ENCODE measurements at regions not wholly inside any gene's neighbourhood (a gene's known extent, or its start where the extent isn't known, plus 50 kb on each side); places are given as distances from the start of the nearest gene placed in this dataset.
"Not testable (repeated sequence)": the region's sequence is repeated elsewhere in the genome, so short reads cannot be mapped to it uniquely, and the experiment has no call there.

DNA sequence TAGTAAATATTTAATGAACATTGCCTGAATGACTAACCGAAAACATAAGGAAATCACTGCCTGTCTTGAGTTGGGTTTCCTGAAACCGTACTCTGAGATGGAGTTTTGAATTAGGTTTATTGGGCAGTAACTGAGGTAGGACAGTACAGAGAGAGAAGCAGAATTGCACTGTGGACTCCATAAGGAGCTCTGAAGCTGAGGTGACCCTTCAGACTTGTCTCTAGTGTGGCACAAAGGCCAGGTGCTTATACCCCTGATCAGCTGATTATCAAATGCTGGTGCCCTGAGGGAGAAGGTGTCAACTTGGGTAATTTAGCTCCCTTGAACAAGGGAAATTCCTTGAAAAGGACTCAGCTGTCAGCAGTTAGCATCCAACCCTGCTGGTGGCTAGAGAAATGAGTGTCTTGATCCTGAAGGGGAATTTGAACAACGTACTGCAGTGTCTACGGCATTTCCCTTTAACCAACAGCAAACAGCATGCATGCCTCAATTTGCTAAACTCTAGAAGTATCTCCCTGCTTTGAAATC, 135.0 kb upstream of the SMARCA2 start:
- no peak for DNase-seq (ENCODE audit: low spot score)
- no peak overlapping the region for H3K27ac ChIP-seq
- H3K27me3 ChIP-seq, result no peaks in the 10 kb centered on the region
- TF ChIP-seq, protein P1, sequence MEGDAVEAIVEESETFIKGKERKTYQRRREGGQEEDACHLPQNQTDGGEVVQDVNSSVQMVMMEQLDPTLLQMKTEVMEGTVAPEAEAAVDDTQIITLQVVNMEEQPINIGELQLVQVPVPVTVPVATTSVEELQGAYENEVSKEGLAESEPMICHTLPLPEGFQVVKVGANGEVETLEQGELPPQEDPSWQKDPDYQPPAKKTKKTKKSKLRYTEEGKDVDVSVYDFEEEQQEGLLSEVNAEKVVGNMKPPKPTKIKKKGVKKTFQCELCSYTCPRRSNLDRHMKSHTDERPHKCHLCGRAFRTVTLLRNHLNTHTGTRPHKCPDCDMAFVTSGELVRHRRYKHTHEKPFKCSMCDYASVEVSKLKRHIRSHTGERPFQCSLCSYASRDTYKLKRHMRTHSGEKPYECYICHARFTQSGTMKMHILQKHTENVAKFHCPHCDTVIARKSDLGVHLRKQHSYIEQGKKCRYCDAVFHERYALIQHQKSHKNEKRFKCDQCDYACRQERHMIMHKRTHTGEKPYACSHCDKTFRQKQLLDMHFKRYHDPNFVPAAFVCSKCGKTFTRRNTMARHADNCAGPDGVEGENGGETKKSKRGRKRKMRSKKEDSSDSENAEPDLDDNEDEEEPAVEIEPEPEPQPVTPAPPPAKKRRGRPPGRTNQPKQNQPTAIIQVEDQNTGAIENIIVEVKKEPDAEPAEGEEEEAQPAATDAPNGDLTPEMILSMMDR (IDR thresholded peaks at IDR 0.05), result no peak
- no peaks in the 10 kb centered on the region for H3K4me1 ChIP-seq
- H3K4me3 ChIP-seq, result no peak overlapping the region
- no peaks in the 10 kb centered on the region for H3K9me3 ChIP-seq
- H3K36me3 ChIP-seq, result no peaks in the 10 kb centered on the region

DNA sequence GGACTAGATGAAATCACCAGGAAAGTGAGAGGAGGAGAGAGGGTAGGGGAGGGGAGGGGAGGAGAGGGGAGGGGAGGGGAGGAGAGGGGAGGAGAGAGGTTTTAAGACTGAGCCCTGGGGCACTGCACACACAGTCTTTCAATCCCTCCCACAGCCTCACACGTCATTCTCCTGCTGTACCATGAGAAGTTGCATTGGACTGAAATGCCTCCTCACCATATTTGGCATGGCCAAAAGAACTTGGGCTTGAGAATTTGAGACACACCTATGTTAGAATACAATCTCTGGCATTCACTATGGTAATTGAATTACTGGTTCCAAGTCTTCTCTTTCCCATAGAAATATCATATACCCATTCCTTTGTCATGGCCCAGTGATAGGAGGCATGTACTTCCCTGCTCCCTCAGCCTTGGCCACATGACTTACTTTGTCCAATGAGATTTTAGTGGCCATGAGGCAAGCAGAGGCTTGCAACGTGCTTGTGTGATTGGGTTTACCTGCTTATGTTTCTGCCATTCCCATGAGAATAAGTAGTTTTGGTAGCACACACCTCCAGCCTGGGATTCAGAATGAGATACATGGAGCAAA, 133.3 kb upstream of the SMARCA2 start:
- no peak for DNase-seq (ENCODE audit: low spot score)
- TF ChIP-seq, protein P1 (IDR thresholded peaks at IDR 0.05), result no peak
- H3K4me1 ChIP-seq, result no peaks in the 10 kb centered on the region
- H3K4me3 ChIP-seq, result no peak overlapping the region
- no peaks in the 10 kb centered on the region for H3K27me3 ChIP-seq
- H3K9me3 ChIP-seq, result no peaks in the 10 kb centered on the region
- H3K36me3 ChIP-seq, result no peaks in the 10 kb centered on the region
- no peak overlapping the region for H3K27ac ChIP-seq

DNA sequence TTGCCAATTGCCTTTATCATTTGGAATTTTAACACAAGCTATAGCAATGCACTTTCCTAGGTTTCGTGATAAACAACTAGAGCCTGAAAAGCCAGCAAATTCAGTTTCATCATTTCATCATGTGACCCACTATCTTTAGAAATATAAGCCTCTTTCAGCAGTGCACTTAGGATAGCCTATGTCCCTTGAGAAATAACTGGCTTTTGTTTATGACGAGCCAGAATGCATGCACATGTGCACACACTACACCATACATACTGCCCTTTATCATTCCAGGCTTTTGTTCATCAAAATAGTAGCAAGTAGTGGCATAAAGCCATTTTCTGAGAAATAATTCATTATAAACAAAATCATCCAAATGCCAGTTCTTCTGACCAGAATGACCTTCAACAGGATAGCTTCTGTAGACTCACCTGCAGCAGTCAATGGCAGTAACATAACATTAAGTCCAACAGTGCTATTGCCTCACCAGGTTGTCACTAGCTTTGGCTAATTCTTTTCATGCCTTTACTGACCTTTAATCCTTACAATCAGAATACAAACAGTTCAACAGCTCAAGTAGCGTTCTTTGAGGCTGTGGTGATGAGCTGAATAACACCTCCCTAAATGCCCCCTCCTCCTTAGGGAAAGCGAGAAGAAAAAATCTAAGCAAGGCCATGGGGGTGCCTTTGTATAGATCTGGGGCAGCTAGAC, 132.3 kb upstream of the SMARCA2 start:
- H3K4me3 ChIP-seq, result no peak overlapping the region
- DNase-seq (ENCODE audit: low spot score), result no peak
- no peaks in the 10 kb centered on the region for H3K36me3 ChIP-seq
- no peak overlapping the region for H3K27ac ChIP-seq
- H3K4me1 ChIP-seq, result no peaks in the 10 kb centered on the region
- TF ChIP-seq, protein P1 (IDR thresholded peaks at IDR 0.05), result no peak
- H3K27me3 ChIP-seq, result no peaks in the 10 kb centered on the region
- H3K9me3 ChIP-seq, result no peaks in the 10 kb centered on the region

DNA sequence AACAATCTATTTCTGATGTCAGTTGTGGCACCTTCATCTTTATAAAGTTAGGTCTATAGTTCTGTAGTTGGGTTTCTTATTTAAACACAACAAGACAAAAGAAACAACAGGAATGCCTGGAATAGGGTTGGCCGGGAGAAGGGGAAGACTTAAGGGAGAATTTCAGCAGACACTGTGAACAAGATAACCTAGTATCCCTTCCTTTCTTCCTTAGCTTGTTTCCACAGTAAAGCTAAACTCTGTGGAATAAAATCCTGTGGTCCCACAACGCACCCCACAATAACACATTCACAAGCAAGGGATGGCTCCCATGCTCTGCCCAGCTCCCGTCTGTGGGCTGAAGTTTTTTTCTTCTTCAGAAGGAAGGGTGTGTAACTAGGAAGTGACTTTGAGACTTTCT, 124.9 kb upstream of the SMARCA2 start:
- TF ChIP-seq, protein P1 (IDR thresholded peaks at IDR 0.05), result no peak
- Histone ChIP-seq H3K9me3 (no peaks in the 10 kb centered on the region), H3K27me3 (no peaks in the 10 kb centered on the region), H3K27ac (no peak overlapping the region), H3K36me3 (no peaks in the 10 kb centered on the region), H3K4me1 (no peaks in the 10 kb centered on the region), H3K4me3 (no peak overlapping the region)
- no peak for DNase-seq (ENCODE audit: low spot score)

DNA sequence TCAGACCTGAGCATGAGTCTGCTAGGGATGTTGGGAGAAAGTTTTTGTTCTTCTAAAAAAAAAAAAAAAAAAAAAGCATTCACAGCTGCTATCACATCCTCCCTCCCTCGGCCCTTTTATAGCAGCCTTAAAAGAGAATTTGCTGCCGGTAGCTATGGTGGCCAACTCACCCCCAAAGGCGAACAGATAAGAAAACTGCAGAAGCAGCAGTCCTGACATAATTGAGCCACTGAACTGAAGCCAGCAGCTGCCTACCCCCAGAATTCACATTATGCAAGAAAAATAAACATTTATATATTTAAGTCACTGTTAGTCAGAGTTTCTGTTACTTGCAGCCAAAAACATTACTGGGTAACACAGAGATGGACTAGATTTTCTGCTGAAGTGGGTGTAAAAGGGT, 124.3 kb upstream of the SMARCA2 start:
- H3K27me3 ChIP-seq, result no peaks in the 10 kb centered on the region
- TF ChIP-seq, protein P1 (IDR thresholded peaks at IDR 0.05), result no peak
- no peaks in the 10 kb centered on the region for H3K36me3 ChIP-seq
- no peaks in the 10 kb centered on the region for H3K4me1 ChIP-seq
- no peak overlapping the region for H3K27ac ChIP-seq
- DNase-seq (ENCODE audit: low spot score), result no peak
- H3K9me3 ChIP-seq, result no peaks in the 10 kb centered on the region
- H3K4me3 ChIP-seq, result no peak overlapping the region

DNA sequence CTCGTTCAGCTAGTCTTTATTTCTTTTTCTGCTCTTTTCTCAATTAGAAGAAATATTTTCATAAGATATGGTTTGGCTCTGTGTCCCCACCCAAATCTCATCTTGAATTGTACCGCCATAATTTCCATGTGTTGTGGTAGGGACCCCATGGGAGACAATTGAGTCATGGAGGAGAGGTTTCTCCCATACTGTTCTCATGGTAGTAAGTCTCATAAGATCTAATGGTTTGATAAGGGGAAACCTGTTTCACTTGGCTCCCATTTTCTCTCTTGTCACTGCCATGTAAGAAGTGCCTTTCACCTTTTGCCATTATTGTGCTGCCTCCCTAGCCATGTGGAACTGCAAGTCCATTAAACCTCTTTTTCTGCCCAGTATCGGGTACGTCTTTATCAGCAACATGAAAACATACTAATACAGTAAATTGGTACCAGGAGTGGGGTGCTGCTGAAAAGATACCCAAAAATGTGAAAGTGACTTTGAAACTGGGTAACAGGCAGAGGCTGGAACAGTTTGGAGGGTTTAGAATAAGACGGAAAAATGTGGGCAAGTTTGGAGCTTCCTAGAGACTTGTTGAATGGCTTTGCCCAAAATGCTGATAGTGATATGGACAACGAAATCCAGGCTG, 112.0 kb upstream of the SMARCA2 start:
- DNase-seq (ENCODE audit: low spot score); H3K4me1 ChIP-seq; H3K4me3 ChIP-seq; H3K27ac ChIP-seq; H3K27me3 ChIP-seq; H3K36me3 ChIP-seq: not testable (repeated sequence)
- H3K9me3 ChIP-seq, result peaks cover 0 to 41% of the 10 kb centered on the region in 2 donors

All from right atrium auricular region (tissue), 2 donors.